NCI-H2171 treated with DMSO at 0.1 percent for 48 hours (cell line): ENCODE measurements at regions not wholly inside any gene's neighbourhood (a gene's known extent, or its start where the extent isn't known, plus 50 kb on each side); places are given as distances from the start of the nearest gene placed in this dataset.
"Not testable (repeated sequence)": the region's sequence is repeated elsewhere in the genome, so short reads cannot be mapped to it uniquely, and the experiment has no call there.

Source experiments
- DNase-seq: peaks from one replicate; lab custom pipeline; 2025; lab: John Stamatoyannopoulos, UW

- no peak for DNase-seq
Observed at GRCh38 chr6:47180633-47181032, 129.1 kb downstream of the TNFRSF21 start.

DNA sequence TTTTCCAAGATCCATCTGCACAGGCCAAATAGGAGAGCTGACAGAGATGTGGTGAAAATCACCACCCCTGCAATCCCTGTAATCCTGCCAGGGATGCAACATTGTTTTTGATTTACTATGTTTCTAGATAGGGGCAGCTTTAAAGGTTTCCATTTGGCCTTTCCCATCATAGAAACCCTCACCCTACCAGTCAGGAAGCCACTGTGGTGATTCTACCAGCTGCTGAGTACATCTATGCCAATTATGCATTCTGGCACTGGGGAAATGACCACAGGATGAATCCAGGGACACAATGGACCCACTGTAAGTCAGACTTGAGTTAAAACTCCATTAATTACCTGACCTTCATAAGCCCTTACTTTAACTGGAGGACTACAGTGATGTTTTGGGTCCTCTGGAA is 130.4 kb downstream of the TNFRSF21 start:
- no peak for DNase-seq

- DNase-seq, result no peak
Observed at GRCh38 chr6:47175656-47176055, 133.5 kb upstream of the ADGRF1 start.

- DNase-seq, result no peak
Observed at GRCh38 chr6:47174502-47175023, 132.4 kb upstream of the ADGRF1 start.

GRCh38 chr6:47174063-47174462 is 131.9 kb upstream of the ADGRF1 start:
- not testable (repeated sequence) for DNase-seq

DNA sequence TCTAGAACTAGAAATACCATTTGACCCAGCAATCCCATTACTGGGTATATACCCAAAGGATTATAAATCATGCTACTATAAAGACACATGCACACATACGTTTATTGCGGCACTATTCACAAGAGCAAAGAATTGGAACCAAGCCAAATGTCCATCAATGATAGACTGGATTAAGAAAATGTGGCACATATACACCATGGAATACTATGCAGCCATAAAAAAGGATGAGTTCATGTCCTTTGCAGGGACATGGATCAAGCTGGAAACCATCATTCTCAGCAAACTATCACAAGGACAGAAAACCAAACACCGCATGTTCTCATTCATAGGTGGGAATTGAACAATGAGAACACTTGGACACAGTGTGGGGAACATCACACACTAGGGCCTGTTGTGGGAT is 131.0 kb upstream of the ADGRF1 start:
- DNase-seq, result not testable (repeated sequence)

GRCh38 chr6:47170617-47170947 is 128.4 kb upstream of the ADGRF1 start:
- no peak for DNase-seq

- no peak for DNase-seq
Observed at GRCh38 chr6:47169785-47170616, 127.9 kb upstream of the ADGRF1 start.

- DNase-seq, result peak; percentile 6
Observed at GRCh38 chr6:47168180-47168579, 126.0 kb upstream of the ADGRF1 start.

DNA sequence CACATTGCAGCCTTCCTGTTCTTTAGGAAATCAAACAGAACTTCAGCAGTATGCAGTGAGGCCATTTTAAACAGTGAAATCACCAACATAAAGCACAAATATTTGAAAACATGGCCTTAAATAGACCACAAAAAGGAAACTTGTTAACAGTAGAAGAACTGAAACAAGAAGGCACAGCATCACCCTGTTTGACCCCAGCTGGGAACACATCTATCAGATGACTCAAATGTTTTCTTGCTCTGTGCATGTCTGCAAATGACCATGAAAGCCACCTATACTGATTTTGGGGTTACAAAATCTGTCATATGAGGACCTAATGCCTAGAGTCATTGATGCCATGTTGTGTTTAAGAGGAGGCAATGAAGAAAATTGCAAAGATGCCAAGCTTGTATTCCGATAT is 123.8 kb upstream of the ADGRF1 start:
- DNase-seq, result no peak

DNA sequence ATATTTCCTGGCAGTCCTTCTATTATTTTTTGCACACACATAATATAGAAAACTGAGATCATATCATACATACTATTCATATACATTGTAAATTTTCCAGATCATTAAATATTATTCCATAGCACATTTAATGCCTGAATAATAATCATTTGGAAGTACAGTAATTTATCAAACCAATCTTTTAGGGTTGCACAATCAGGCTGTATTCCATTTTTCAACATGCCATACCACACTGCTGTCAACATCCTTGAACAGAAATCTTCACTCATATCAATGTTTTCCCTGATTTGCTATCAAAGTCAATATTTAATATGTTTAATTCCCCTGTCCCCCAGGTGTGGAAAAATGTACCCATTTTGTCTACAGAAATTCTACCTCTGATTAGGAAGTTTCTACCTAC is 122.7 kb upstream of the ADGRF1 start:
- no peak for DNase-seq

DNA sequence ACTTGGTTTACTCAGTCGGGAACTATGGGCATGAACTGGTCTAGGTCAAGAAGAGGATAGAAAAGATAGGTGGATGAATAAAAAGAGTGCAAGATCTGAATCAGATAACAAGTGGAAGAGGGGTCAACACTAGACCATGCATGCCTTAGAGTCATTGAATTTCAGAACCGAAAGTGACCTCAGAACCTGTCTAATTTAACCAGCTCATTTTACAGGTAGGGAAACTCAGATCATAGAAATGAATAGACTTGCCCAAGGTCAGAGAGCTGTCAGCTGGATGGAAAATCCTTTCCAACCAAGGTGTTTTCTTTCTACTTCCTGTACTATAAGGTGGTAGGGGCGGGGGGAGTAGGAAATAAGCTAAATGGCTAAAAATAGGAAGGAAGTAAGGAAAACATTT is 121.4 kb upstream of the ADGRF1 start:
- no peak for DNase-seq

- DNase-seq, result no peak
Observed at GRCh38 chr6:47162793-47163192, 120.7 kb upstream of the ADGRF1 start.

DNA sequence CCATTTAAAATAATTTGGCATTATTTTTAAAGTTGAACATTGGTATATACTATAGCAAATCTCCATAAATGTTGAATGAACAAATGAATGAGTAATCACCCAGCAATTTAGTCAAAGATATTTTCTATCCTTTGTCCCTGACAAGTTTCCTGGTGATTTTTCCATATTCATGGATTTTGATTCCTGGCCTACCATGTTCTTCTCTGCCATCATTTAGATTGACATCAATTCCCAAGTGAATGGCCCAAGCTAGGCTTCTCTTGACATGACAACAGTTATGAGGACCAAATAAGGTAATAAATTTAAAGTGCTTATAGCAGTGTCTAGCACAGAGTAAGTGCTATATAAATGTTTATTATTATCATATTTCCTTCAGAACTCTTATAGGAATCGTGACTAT is 120.1 kb upstream of the ADGRF1 start:
- no peak for DNase-seq

- DNase-seq, result no peak
Observed at GRCh38 chr6:47161176-47161687, 119.1 kb upstream of the ADGRF1 start.

DNA sequence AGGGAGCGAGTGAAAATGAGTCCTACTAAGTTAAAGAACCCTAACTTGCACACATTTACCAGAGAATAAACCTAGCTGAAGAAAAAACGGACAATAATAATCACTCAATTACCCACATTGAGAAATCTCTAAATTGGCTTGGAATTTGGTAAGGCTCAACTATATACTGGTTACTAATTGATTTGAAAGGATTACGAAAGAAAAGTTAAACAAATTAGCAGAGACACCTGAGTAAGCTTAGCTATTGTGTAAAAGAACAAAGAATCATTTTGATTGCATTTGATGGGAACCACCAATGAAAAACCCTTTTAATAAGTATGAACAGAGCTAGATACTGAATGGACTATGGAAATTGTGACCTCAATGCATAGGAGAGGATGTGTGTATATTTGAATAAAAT is 118.6 kb upstream of the ADGRF1 start:
- no peak for DNase-seq

DNA sequence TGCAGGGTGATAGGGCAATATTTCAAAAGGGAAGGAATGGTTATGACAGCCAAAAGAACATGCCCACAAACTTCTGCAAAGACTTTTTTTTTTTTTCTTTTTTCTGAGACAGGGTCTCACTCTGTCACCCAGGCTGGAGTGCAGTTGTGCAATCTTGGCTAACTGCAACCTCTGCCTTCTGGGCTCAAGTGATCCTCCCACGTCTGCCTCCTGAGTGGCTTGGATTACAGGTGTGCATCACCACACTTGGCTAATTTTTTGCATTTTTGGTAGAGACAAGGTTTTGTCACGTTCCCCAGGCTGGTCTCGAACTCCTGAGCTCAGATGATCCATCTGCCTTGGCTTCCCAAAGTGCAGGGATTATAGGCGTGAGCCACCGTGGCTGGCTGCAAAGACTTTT is 117.6 kb upstream of the ADGRF1 start:
- DNase-seq, result no peak

DNA sequence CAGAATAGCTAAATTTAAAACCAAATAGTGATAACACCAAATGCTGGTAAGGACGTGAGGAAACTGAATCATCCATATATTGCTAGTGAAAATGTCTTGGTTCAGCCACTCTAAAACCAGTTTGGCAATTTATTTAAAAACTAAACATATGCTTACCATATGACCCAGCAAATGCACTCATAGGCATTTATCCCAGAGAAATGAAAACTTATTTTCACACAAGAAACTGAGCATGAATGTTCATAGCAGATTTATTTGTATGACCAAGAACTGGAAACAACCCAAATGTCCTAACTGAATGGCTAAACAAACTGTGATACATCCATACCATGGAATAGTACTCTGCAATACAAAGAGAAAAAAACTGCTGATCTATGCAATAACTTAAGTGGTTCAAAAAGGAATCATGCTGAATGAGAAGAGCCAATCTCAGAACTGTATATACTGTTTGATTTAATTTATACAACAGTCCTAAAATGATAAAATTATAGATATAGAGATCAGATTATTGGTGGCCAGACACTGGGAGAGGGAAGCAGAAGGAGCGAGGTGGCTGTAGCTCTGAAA is 115.6 kb upstream of the ADGRF1 start:
- DNase-seq, result no peak

DNA sequence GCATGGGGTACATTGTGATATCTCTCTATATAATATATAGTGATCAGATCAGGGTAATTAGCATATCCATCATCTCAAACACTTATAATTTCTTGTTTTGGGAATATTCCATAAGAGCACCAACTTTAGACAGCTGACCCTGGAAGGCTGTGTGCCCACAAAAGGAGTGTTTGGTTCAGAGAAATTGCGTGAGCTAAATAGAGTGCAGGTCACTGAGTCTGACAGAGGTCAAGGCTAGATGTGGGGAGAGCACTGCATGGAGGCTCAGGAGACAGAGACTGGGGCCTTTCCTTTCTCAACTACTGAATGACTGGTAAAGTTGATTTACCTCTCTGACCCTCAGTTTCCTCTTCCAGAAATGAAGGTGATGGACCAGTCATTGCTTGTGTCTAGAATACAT is 114.9 kb upstream of the ADGRF1 start:
- DNase-seq, result no peak

DNA sequence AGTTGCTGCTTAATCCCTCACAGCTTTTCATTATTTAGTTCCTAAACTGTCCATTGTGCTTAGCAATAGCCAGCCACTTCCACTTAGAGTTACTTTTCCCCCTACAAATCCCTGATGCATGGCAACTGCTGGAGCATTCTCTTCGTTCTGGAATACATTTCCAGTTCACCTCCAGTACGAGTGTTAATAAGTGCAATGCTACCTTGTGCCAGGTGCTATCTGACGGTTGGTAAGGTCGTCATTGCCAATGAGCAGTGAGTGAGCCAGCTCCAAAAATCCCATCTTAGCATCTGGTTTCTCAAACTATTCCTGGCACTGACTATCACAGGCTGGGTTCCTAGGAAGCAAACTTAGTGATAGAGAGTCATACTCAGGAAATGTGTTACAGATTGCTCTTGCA is 114.1 kb upstream of the ADGRF1 start:
- DNase-seq, result no peak

GRCh38 chr6:47153404-47153755 is 111.2 kb upstream of the ADGRF1 start:
- no peak for DNase-seq

GRCh38 chr6:47152666-47153403 is 110.7 kb upstream of the ADGRF1 start:
- DNase-seq, result no peak
